ENCODE measurements at regions not wholly inside any gene's neighbourhood (a gene's known extent, or its start where the extent isn't known, plus 50 kb on each side); places are given as distances from the start of the nearest gene placed in this dataset.
"Not testable (repeated sequence)": the region's sequence is repeated elsewhere in the genome, so short reads cannot be mapped to it uniquely, and the experiment has no call there.

- in situ Hi-C loops (cut with MboI; ENCODE audit: low pct_unique_long_range_greater_than_20kb, low sequenced_read_pairs), result no loop called here
- no peak for DNase-seq
These were observed 769.5 kb downstream of the TBC1D32 start for GRCh38 chr6:120564779-120565178.

- no peak for DNase-seq
- in situ Hi-C loops (cut with MboI; ENCODE audit: low pct_unique_long_range_greater_than_20kb, low sequenced_read_pairs), result no loop called here
These were observed 776.0 kb downstream of the TBC1D32 start for GRCh38 chr6:120558294-120558693.

GRCh38 chr6:120557554-120557953, 776.7 kb downstream of the TBC1D32 start:
- DNase-seq, result no peak
- in situ Hi-C loops (cut with MboI; ENCODE audit: low pct_unique_long_range_greater_than_20kb, low sequenced_read_pairs), result no loop called here

DNA sequence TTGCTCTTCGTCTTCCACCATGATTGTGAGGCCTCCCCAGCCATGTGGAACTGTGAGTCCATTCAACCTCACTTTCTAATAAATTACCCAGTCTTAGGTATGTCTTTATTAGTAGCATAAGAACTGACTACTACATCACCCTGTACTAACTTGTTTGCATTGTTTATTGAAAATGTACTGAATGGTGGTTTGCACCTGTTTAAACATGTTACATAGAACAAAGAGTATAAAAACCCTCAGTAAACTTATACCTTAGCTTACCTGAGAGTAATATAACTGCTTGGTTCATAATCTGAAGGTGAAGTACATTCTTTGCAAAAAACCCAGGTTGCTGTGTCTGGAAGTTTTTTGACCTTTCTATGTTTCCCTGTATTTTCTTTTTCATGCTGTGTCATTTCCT, 777.8 kb downstream of the TBC1D32 start:
- DNase-seq, result no peak
- in situ Hi-C loops (cut with MboI; ENCODE audit: low pct_unique_long_range_greater_than_20kb, low sequenced_read_pairs), result no loop called here

DNA sequence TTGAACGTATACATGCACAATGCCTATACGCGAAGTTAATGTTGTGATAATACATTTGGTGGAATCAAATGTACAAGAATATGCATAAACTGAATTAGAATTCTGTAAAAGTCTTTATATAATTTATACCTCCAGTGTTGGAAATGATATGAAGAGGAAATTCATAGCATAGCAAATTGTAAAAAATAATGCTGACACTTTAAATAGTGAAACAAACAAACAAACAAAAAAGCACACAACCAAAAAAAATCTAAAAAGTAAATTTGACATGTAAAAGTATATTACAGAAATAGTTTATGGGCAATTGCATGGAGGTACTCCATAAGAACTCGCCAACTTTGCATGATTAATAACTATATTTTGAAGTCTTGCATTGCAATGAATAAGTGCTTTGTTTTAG, 780.9 kb downstream of the TBC1D32 start:
- in situ Hi-C loops (cut with MboI; ENCODE audit: low pct_unique_long_range_greater_than_20kb, low sequenced_read_pairs), result no loop called here
- DNase-seq, result no peak

GRCh38 chr6:120545353-120545752, 788.9 kb downstream of the TBC1D32 start:
- in situ Hi-C loops (cut with MboI; ENCODE audit: low pct_unique_long_range_greater_than_20kb, low sequenced_read_pairs), result no loop called here
- DNase-seq, result no peak

DNA sequence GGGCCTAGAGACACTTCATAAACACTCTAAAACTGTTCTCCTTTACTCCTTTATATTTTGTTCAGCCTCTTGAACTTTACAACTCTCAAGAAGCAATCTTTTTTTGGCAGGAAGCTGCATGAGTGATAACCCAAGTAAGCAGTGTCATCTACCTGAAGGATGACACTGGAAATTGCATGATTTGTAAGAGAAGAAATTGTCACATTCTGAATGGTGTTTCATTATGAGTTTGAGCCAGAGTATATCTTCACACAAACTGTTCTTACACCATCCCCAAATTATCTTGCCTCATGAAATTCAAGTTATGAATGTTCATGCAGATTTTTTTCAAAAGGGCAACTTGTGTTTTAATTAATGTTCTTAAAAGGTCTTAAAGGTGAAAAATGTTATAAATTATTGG, 799.3 kb downstream of the TBC1D32 start:
- in situ Hi-C loops (cut with MboI; ENCODE audit: low pct_unique_long_range_greater_than_20kb, low sequenced_read_pairs), result no loop called here
- no peak for DNase-seq

- no peak for DNase-seq
- in situ Hi-C loops (cut with MboI; ENCODE audit: low pct_unique_long_range_greater_than_20kb, low sequenced_read_pairs), result no loop called here
These were observed 807.7 kb downstream of the TBC1D32 start for GRCh38 chr6:120526576-120526975.

DNA sequence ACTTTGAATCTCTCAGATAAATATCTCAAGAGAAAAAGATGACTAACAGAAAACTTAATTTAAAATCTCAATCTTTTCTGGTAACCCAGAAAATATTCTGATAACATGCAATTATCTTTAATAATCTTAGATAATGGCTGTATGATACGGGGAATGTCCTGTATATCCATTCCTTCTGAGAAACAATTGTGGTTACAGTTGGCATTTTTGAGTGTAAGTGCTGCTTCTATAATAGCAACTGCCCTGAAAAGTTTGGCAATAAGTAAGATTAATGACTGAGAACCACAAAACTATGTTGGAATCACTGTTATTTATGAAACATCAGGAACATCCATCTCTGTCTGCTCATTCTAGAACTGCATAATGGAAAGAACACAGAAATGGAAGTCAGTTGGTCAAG, 819.7 kb downstream of the TBC1D32 start:
- DNase-seq, result no peak
- in situ Hi-C loops (cut with MboI; ENCODE audit: low pct_unique_long_range_greater_than_20kb, low sequenced_read_pairs), result no loop called here

GRCh38 chr6:120511712-120512111, 822.6 kb downstream of the TBC1D32 start:
- DNase-seq, result no peak
- in situ Hi-C loops (cut with MboI; ENCODE audit: low pct_unique_long_range_greater_than_20kb, low sequenced_read_pairs), result no loop called here

DNA sequence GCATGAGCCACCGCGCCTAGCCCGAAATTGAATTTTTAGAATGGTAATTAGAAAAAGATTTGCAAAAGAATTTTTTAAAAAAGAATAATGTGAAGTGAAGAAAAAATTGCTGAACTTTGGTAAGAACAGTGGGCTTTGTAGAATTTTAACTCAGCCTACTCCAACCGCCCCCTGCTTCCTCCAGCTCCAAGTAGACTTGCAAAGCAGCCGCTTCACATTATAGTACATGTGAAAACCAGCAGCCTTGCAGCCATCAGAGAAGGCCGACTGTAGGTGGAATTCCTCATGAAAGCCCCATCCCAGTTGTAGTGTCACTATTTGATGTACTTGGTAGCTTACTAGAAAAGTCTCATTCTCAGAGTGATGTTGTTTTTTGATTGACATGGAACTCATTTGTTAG, 835.6 kb downstream of the TBC1D32 start:
- in situ Hi-C loops (cut with MboI; ENCODE audit: low pct_unique_long_range_greater_than_20kb, low sequenced_read_pairs), result no loop called here
- no peak for DNase-seq

GRCh38 chr6:120496661-120497060, 837.6 kb downstream of the TBC1D32 start:
- DNase-seq, result no peak
- in situ Hi-C loops (cut with MboI; ENCODE audit: low pct_unique_long_range_greater_than_20kb, low sequenced_read_pairs), result no loop called here

- DNase-seq, result no peak
- in situ Hi-C loops (cut with MboI; ENCODE audit: low pct_unique_long_range_greater_than_20kb, low sequenced_read_pairs), result no loop called here
These were observed 840.8 kb downstream of the TBC1D32 start for GRCh38 chr6:120493505-120493904.

GRCh38 chr6:120489941-120490340, 844.3 kb downstream of the TBC1D32 start:
- in situ Hi-C loops (cut with MboI; ENCODE audit: low pct_unique_long_range_greater_than_20kb, low sequenced_read_pairs), result no loop called here
- no peak for DNase-seq

GRCh38 chr6:120484146-120484545, 850.1 kb downstream of the TBC1D32 start:
- DNase-seq, result no peak
- in situ Hi-C loops (cut with MboI; ENCODE audit: low pct_unique_long_range_greater_than_20kb, low sequenced_read_pairs), result no loop called here

DNA sequence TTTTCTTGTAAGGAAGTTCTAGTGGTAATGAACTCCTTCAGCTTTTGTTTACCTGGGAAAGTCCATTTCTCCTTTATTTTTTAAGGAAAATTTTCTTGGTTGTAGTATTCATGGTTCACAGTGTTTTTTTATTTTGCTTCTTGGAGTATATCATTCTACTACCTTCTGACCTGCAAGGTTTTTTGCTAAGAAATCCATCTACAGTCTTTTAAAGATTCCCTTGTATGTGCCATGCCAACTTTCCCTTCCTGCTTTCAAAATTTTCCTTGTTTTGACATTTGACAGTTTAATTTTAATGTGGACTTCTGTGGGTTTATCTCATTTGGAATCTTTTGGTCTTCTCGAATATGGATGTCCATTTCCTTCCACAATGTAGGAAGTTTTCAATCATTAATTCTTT, 855.6 kb downstream of the TBC1D32 start:
- in situ Hi-C loops (cut with MboI; ENCODE audit: low pct_unique_long_range_greater_than_20kb, low sequenced_read_pairs), result no loop called here

DNA sequence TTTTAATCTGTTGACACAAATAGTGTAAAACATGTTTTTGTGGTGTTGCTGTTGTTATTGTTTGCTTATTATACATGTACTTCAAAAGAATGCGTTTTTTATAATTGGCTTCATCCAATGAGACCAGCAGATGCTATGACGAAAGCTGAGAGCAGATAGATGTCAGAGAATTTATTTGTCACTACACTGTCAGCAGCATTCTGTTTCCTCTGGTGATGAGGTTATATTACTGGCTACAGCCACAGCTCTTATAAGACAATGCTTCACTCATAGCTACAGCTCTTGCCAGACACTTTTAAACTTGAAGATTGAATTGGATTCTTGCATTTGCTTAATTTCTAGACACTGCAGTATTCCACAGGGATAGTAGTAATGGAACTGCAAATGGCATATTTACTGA, 860.5 kb downstream of the TBC1D32 start:
- in situ Hi-C loops (cut with MboI; ENCODE audit: low pct_unique_long_range_greater_than_20kb, low sequenced_read_pairs), result no loop called here
- no peak for DNase-seq

More for the DNA sequence above, 855.6 kb downstream of the TBC1D32 start:
- DNase-seq, result no peak

DNA sequence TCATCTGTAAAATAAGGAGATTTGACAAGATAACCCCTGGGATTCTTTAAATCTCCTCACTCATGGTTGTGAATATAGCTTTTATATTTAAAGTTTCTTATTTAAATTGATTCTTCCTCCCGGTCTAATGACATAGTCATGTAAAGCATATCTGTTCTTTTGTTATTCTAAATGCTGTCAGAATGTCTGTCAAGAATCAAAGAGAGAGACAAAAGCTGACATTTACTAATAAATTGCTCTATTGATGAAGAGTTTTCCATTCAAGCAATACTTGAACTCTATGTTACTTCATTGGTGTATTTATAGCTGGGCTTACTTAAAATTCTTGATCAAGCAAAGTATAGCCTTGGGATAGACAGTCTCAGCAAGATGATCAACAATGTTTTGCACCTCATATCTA, 865.8 kb downstream of the TBC1D32 start:
- in situ Hi-C loops (cut with MboI; ENCODE audit: low pct_unique_long_range_greater_than_20kb, low sequenced_read_pairs), result no loop called here
- no peak for DNase-seq

DNA sequence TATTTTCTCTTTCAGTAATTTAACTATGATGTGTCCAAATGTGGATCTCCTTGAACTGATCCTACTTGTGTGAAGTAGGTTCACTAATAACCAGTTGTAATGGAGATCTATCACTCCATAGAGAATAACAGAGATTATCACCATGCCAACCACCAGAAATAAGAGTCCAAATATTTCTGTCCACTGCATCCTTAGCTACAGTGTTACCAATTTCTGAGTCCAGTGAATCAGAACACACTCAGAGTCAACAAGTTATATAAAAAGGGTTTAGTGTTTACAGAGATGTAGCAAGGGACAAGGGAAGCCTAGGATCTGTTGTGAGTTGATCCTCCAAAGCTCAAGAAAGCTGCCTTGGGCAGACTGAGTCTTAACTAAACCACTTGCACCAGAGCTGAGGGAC, 882.8 kb downstream of the TBC1D32 start:
- in situ Hi-C loops (cut with MboI; ENCODE audit: low pct_unique_long_range_greater_than_20kb, low sequenced_read_pairs), result no loop called here
- DNase-seq, result no peak

DNA sequence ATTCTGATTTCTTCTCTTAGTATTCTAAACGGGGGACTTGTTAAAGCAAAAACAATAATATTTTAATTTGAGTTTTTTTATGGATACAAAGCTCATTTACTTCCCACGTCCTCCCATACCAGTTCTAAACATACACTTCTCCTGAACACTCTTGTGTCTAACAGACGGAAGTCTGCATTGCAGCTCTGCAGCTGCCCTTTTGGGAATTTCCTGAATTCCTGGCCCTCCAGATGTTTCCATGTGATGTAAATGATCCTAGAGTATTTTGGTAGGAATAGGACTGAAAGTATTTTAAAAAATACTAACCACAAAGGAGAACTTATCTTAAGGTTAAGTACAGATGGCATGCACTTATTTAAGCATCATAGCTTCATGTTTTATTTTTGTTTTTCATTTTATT, 886.7 kb downstream of the TBC1D32 start:
- no peak for DNase-seq
- in situ Hi-C loops (cut with MboI; ENCODE audit: low pct_unique_long_range_greater_than_20kb, low sequenced_read_pairs), result no loop called here

GRCh38 chr6:120432840-120433239, 901.4 kb downstream of the TBC1D32 start:
- DNase-seq; in situ Hi-C loops (cut with MboI; ENCODE audit: low pct_unique_long_range_greater_than_20kb, low sequenced_read_pairs): not testable (repeated sequence)

GRCh38 chr6:120431841-120432240, 902.4 kb downstream of the TBC1D32 start:
- in situ Hi-C loops (cut with MboI; ENCODE audit: low pct_unique_long_range_greater_than_20kb, low sequenced_read_pairs), result no loop called here
- no peak for DNase-seq

Data from KBM-7 (cell line).